ENCODE measurements at regions not wholly inside any gene's neighbourhood (a gene's known extent, or its start where the extent isn't known, plus 50 kb on each side); places are given as distances from the start of the nearest gene placed in this dataset.
"Not testable (repeated sequence)": the region's sequence is repeated elsewhere in the genome, so short reads cannot be mapped to it uniquely, and the experiment has no call there.

DNA sequence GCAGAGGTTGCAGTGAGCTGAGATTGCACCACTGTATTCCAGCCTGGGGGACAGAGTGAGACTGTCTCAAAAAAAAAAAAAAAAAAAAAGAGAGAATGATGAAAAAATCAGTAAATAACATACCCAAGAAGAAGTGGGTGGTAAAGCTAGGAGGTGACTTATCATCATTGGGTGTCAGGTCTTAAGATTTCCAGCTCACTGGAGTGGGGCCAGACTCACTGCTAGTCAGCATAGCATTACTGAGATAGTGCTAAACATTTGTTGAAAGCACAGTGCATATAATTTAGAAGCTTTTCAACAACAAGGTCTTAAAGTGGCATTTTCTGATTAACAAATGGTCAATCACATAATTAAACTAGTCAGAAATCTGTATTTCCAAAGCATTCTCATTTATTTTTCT, 221.8 kb upstream of the GYPA start:
- DNase-seq (ENCODE audit: low read depth in 4 of 4, low spot score in 3 of 4), result no peak

GRCh38 chr4:144363890-144364289, 223.4 kb upstream of the GYPA start:
- DNase-seq (ENCODE audit: low read depth in 4 of 4, low spot score in 3 of 4), result no peak

- no peak for DNase-seq (ENCODE audit: low read depth in 4 of 4, low spot score in 3 of 4)
These were observed 225.9 kb upstream of the GYPA start for GRCh38 chr4:144366425-144366824.

- DNase-seq (ENCODE audit: low read depth in 4 of 4, low spot score in 3 of 4), result no peak
These were observed 231.0 kb upstream of the GYPA start for GRCh38 chr4:144371485-144371884.

DNA sequence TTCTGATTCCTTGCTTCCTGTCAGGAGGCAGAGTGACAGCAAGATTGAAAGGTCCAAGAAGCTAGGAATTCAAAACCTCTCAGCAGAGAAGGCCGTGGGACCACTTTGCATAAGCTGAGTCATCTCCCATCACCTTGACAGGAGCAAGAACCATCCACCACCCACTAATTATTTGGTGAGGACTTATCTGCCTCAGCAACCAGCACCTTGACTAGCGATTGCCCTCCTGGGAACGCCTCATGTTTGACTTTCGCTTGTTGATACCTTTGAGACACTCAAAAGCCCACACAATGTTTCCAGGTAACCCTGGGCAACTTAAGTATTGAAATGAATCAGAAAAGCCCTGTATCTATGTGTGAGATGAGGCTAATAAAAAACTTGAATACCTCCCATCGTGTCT, 233.5 kb upstream of the GYPA start:
- DNase-seq (ENCODE audit: low read depth in 4 of 4, low spot score in 3 of 4), result no peak

- DNase-seq (ENCODE audit: low read depth in 4 of 4, low spot score in 3 of 4), result no peak
These were observed 236.3 kb upstream of the GYPA start for GRCh38 chr4:144376866-144377265.

GRCh38 chr4:144384408-144384807, 243.9 kb upstream of the GYPA start:
- no peak for DNase-seq (ENCODE audit: low read depth in 4 of 4, low spot score in 3 of 4)

DNA sequence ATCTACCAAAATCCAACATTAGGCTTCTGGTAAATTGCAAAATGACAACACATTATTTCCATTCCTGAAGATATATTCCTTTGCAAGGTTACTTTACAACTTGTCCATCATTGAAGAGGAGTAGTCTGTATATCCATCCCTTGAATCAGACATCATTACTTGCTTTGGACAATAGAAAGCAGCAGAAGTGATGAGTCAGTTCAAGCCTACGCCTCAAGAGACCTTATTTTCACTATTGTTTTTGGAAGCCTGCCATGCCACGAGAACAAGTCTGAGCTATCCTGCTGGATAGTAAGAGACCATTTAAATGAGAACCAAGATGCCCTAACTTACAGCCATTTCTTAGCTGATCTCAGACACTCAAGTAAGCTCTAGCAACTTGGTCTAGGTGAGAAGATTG, 246.0 kb upstream of the HHIP start:
- no peak for DNase-seq (ENCODE audit: low read depth in 4 of 4, low spot score in 3 of 4)

DNA sequence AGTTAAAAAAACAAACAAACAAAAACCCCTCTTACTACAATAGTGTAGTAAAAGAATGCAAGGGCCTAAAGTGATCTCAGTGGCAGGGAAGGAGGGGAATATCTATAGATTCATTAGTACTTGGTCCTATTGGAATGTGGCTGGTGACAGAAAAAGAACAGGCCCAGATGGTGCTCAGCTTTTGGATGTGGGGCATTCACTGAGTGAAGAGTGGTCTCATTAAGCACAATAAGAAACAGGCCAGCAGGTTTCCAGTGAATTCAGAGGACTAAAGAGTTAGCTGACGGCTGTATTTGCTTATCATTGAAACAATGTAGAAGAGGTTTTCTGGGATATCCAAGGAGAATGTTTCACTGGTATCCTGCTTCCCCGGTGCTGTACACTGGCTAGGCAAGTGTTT, 243.8 kb upstream of the HHIP start:
- DNase-seq (ENCODE audit: low read depth in 4 of 4, low spot score in 3 of 4), result no peak

DNA sequence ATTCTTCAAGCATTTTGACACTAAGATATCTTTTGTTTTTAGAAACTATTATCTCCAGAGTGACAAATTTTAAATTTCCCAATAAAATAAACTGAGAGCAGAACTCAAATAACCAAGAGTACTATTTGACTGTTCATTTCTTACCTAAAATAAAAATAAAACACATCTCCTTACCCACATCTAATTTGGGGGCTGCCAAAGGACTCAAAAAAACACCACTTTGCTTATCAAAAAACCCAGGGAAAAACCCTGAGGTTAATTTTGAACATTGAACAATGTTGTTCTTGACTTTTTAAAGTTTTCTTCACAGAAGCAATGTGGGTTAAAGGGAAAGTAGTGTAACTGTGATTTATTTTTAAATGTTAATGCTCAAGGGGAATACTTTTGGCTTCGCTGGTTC, 243.0 kb upstream of the HHIP start:
- no peak for DNase-seq (ENCODE audit: low read depth in 4 of 4, low spot score in 3 of 4)

GRCh38 chr4:144403893-144404292, 242.1 kb upstream of the HHIP start:
- DNase-seq (ENCODE audit: low read depth in 4 of 4, low spot score in 3 of 4), result no peak

DNA sequence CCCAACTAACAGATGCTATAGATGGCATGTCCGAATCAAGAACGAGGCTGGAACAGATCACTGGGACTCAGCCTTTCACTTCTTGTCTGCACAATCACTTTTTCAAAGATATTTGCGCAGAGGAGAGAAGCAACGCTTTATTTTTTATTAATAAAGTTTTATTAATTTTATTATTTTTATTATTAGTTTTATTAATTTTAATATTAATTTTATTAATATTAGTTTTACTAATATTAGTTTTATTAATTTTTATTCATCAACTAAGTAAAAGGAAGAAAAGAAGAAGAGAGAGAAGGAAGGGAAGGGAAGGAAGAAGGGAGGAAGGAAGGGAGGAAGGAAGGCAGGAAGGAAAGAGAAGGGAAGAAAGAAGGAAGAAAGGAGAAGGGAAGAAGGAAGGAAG, 236.4 kb upstream of the HHIP start:
- no peak for DNase-seq (ENCODE audit: low read depth in 4 of 4, low spot score in 3 of 4)

DNA sequence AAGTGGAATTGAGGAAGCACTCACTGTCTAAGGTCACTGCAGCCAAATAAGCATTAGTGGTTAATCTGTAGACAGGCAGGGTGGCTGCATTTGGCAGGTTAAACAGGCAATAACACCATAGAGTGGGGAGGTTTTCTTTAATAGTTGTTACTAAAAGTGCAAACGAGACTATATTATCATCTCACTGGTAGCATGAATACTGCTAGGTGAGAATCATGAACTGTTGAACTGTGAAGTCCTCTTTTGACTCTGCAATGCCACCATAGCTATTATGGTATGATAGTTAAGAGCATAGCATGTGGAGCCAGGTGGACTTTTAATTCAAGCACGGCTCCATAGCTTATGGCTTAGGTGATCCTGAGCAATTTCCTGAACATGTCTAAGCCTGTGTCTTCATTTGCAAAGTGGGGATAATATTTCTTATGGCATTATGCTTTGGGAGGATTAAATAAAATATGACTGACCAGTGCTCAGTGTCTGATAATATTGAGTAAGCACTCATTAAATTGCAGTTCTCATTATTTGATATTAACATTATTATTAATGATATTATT, 235.6 kb upstream of the HHIP start:
- no peak for DNase-seq (ENCODE audit: low read depth in 4 of 4, low spot score in 3 of 4)

DNA sequence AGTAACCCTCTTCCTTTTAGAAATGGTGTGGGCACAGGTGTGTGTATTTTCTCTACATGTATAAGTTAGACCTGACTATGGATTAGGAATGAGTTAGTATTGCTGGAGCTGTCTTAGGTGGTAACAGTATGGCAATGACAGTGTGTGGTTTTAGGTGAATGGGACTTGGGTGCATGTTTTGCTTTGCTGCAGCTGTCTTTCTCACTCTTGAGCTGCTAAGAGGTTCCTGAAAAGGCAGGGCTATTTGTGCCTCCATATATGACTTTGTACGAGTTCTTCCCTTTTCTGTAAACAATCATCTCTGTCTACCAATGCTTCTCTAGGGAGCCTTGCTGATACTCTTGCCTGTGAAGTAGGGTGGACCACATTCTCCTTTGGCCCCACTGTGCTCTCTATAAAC, 234.8 kb upstream of the HHIP start:
- no peak for DNase-seq (ENCODE audit: low read depth in 4 of 4, low spot score in 3 of 4)

- DNase-seq (ENCODE audit: low read depth in 4 of 4, low spot score in 3 of 4), result no peak
These were observed 234.3 kb upstream of the HHIP start for GRCh38 chr4:144411700-144412099.

DNA sequence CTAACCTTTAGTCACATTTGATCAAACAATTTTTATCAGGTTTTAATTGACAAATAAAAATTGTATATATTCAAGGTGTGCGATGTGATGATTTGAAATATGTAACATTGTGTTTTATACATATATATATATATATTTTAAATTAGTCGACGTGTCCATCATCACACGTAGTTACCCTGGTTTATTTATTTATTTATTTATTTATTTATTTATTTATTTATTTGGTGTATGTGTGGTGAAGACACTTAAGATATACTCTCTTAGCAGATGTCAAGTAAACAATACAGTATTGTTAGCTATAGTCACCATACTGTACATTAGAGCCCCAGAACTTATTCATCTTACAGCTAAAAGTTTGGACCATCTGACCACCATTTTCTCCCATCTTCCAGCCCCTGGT, 224.9 kb upstream of the HHIP start:
- no peak for DNase-seq (ENCODE audit: low read depth in 4 of 4, low spot score in 3 of 4)

DNA sequence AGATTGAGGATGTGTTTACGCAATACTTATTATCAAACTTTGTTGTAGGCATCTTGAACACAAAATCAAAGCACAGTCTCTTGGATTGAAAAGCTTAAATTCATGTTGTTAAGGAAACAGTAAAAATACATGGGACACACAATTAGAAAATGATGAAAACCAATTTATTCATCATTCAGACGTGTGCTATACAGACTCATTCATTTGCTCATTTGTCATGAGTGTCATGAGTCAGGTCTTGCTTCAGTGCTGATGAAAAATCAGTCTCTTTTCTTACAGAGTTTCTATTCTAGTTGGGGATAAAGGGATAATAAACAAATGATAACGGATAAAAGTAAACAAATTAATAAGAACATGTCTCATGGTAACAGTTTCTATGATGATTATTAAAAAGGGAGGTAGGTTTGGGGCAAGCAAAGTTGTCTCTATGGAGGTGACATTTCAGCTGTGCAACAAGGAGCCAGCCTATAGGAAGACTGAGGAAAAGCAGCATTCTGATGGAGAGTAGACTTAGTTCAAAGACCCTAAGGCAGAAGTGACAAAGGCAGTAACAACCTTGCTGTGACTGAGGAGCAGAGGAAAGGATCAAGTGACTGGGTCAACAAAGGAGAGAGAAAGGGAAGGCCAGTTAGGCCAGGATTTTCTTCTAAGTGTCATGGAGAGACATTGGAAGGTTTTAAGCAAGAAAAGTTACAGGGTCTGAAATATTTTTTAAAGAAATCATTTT, 224.0 kb upstream of the HHIP start:
- DNase-seq (ENCODE audit: low read depth in 4 of 4, low spot score in 3 of 4), result no peak

DNA sequence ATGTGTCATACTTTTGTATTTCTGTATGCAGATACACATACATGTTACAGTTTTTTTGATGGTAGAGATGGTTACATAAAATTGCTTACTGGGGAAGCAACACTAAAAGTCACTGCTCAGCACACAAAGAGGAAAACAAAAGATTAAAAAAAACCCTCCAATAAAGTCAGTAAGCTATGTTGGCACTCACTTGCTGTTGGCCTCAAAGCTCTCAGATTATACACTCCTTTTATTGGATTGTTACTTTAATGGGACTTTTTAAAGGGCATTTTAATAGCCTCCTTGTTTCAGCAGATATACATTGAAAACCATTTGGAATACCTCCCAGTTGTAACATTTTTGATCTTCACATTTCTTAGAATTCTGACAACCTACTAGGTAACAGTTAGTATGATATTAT, 222.0 kb upstream of the HHIP start:
- no peak for DNase-seq (ENCODE audit: low read depth in 4 of 4, low spot score in 3 of 4)

- DNase-seq (ENCODE audit: low read depth in 4 of 4, low spot score in 3 of 4), result not testable (repeated sequence)
These were observed 219.9 kb upstream of the HHIP start for GRCh38 chr4:144426023-144426422.

- no peak for DNase-seq (ENCODE audit: low read depth in 4 of 4, low spot score in 3 of 4)
These were observed 203.2 kb upstream of the HHIP start for GRCh38 chr4:144442713-144443112.

DNA sequence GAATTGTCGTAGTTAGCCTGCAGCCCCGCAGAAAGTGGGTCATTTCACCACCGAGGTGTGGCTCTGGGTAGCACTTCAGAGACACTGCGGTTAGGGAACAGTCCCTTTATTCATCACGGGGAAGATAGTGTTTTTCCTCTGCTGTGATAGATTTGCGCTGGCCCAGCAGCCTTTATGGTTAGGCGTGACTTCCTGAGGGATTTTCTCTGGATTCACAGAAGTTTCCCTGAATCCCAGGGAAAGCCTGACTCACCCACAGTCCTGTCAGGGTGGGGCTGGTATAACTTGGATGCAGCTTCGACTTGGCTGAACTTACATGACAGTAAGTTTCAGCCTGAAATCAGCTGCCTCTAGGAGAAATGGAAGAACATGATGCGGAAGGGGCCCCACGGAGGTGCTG, 196.3 kb upstream of the HHIP start:
- DNase-seq (ENCODE audit: low read depth in 4 of 4, low spot score in 3 of 4), result no peak

DNA sequence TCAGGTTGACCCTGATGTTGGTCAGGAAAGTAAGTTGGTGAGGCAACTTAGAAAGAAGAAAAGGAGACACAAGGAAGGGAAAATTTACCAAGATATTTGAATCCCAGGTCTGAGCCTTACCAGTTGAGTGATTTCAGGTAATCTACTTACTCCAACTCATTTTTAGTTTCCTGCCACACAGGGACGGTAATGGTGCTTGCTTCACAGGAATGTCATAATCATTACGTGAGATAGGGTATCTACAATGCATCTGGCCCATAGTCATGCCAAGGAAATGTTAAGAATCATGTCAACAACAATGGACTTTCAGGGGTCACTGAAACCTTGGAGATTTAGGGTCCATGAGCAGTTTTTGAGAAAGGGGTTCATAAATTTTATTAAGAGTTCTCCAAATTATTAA, 195.4 kb upstream of the HHIP start:
- no peak for DNase-seq (ENCODE audit: low read depth in 4 of 4, low spot score in 3 of 4)

Data from right renal pelvis (tissue), 4 donors.